22Rv1 (cell line): ENCODE measurements at regions not wholly inside any gene's neighbourhood (a gene's known extent, or its start where the extent isn't known, plus 50 kb on each side); places are given as distances from the start of the nearest gene placed in this dataset.
"Not testable (repeated sequence)": the region's sequence is repeated elsewhere in the genome, so short reads cannot be mapped to it uniquely, and the experiment has no call there.

Experiments used
- H3K27ac ChIP-seq: fragments of 450-650 bp; 2 replicates; pipeline ENCODE4 v1.5.1; 2017
- CTCF ChIP-seq: fragments of 450-650 bp; IDR thresholded peaks from 2 replicates; pipeline ENCODE4 v1.5.1; 2017; ENCODE audit warnings: mild to moderate bottlenecking
- ZFX ChIP-seq: fragments of 450-650 bp; IDR thresholded peaks from 2 replicates; pipeline ENCODE4 v1.6.1; 2017; ENCODE audit warnings: antibody characterized with exemption, borderline replicate concordance

GRCh38 chrX:121642415-121642814, 595.0 kb downstream of the GLUD2 start:
- no peak for TF ChIP-seq CTCF
- TF ChIP-seq ZFX: no peak
- H3K27ac ChIP-seq: no peak overlapping the region

DNA sequence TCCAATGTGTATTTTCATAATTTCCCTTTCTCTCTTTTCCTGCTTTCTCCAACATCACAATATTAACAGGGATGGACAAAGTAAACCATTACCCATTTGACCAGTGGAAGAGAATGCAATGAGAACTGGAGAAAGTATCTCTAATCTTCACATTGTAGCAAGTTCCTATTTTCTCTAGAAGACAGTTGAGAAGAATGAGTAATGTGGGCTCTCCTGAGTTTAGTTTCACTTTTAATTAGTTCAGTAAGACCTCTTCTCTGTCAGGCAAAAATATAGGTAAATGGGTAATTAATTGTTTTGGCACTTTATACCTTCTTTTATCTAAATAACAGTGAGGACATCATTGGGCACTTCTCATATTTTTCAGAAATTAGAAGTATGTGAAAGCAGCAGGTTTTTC, 602.0 kb downstream of the GLUD2 start:
- TF ChIP-seq ZFX (no peak), CTCF (no peak)
- H3K27ac ChIP-seq: no peak overlapping the region

DNA sequence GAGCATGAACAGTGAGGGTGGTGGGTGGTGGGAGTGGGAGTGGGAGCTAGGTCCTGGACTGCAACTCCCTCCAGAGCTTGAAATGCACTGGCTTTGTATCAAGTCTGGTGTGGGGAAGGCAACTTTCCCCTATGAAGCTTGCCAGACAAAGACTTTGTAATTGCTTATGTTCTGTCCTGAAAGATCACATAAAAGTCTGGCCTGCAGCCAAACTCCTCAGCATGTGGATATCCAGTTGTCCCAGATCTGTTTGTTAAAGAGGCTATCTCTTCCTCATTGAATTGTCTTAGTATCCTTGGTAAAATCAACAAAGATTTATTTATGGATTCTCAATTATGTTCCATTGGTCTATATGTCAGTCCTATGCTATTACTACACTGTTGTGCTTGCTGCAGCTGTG, 607.9 kb downstream of the GLUD2 start:
- TF ChIP-seq ZFX (no peak), CTCF (no peak)
- H3K27ac ChIP-seq: no peak overlapping the region

DNA sequence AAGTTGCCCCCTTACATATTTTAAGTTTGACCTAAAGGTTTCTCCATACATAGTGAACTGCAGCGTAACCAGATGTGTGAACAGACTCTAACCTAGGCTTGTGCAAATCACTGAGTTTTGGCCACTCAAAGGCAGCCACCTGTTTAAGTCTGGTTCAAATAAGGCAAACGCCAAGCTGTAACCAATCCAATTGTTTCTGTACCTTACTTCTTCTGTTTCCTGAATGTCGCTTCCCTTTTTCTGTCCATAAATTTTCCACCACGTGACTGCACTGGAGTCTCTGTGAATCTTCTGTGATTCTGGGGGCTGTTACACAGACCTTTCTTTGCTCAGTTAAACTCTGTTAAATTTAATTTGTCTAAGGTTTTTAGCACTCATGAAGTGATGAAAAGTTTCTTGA, 618.8 kb downstream of the GLUD2 start:
- no peak overlapping the region for H3K27ac ChIP-seq
- TF ChIP-seq CTCF (no peak), ZFX (no peak)

GRCh38 chrX:121671649-121672048, 624.2 kb downstream of the GLUD2 start:
- H3K27ac ChIP-seq: no peak overlapping the region
- TF ChIP-seq ZFX: no peak
- TF ChIP-seq CTCF: no peak

DNA sequence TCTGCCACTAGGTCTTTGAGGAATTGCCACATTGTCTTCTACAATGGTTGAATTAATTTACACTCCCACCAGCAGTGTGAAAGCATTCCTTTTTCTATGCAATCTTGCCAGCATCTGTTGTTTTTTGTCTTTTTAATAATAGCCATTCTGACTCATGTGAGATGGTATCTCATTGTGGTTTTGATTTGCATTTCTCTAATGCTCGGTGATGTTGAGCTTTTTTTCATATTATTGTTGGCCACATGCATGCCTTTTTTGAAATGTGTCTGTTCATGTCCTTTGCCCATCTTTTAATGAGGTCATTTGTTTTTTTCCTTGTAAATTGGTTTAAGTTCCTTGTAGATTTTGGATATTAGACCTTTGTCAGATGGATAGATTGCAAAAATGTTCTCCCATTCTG, 661.8 kb downstream of the GLUD2 start:
- H3K27ac ChIP-seq: not testable (repeated sequence)

DNA sequence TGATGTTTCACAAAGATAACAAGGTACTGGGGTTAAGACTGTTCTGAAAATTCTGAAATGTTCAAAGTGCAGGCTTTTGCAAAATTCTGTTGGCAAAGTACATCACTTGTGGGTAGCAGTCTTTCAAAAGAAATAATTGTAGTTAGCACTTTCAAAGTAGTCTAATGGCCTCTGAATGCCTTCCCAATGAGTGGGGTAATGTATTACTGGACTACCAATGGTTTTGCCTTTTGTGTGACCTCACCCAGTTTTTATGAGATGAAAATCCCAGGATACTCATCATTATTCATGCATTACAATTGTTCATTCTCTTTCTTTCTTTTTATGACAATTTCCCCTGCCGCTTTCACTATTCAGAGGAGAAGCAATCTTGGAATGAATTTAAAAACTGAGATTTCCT, 686.1 kb downstream of the GLUD2 start:
- H3K27ac ChIP-seq: no peak overlapping the region
- TF ChIP-seq CTCF (no peak), ZFX (no peak)

DNA sequence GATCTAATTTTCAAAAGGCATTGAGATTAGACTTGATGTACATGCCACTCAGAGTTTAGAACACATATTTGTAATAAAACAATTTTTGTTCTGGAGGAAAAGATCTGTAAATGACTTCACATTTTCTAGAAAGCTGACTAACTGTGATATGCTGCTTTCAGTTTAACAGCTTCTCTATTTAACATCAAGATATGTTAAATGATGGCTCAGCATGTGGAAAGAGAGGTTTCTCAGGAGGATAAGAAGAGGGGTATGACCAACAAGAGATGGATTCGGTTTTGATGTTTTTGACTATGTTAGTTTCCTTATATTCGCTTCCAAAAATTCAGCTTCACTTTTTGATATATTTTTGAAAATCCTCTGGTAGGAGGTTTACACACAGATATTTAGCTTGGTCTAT, 698.7 kb downstream of the GLUD2 start:
- no peak overlapping the region for H3K27ac ChIP-seq
- TF ChIP-seq CTCF (no peak), ZFX (no peak)

GRCh38 chrX:121753602-121754001, 706.2 kb downstream of the GLUD2 start:
- not testable (repeated sequence) for H3K27ac ChIP-seq
